HepG2 (cell line): ENCODE measurements at regions not wholly inside any gene's neighbourhood (a gene's known extent, or its start where the extent isn't known, plus 50 kb on each side); places are given as distances from the start of the nearest gene placed in this dataset.

Source experiments
- ATAC-seq: fragments of 200-7000 bp; cut with Tn5 transposase; 3 replicates; pipeline ENCODE4 v1.9.1; 2020; ENCODE audit warnings: mild to moderate bottlenecking, moderate library complexity
- BruUV-seq: library from RNA; stranded (reverse); fragments of 400-500 nt; replicated peaks from 2 replicates; lab custom pipeline; 2021; lab: Mats Ljungman, UMichigan
- CTCF ChIA-PET: fragments of 300-600 bp; formaldehyde crosslinking; extraction: SDS; loops from one replicate; lab custom pipeline; 2021; ENCODE audit warnings: low total read pairs, inconsistent platforms, low intra/inter-chr PET ratio; lab: Yijun Ruan, JAX
- POLR2A ChIA-PET: fragments of 350-600 bp; sonication (Branson Sonifier 250); formaldehyde crosslinking; loops from one replicate; lab custom pipeline; 2020; ENCODE audit warnings: antibody characterized with exemption, inconsistent platforms; lab: Yijun Ruan, JAX
- DNase-seq: peaks from one replicate; pipeline ENCODE4 v3.0.0-alpha.2; 2015; ENCODE audit warnings: low spot score
- FAIRE-seq: peaks from 3 replicates; lab custom pipeline; 2011; peaks lifted over from hg19 to GRCh38; lab: Jason Lieb, UNC
- H2AFZ ChIP-seq: one replicate; pipeline ENCODE4 v1.6.1; 2011; ENCODE audit warnings: low read length, inconsistent platforms
- H3K27ac ChIP-seq: fragments of 300-600 bp; 3 replicates; pipeline ENCODE4 v1.8.0; 2011; ENCODE audit warnings: mixed run types, mild to moderate bottlenecking, mixed read lengths, low read length, inconsistent platforms; ENCODE audit not compliant: insufficient read depth; ENCODE audit errors: extremely low read length
- H3K27me3 ChIP-seq, 2 experiments: fragments of 200-600 bp in 1 of 2; 2 replicates in 1 of 2; 3 replicates in 1 of 2; pipeline versions ENCODE4 v1.6.0 to v1.8.0; 2011; ENCODE audit warnings: low read length in 2 of 2, mild to moderate bottlenecking in 2 of 2, moderate library complexity in 2 of 2, inconsistent platforms in 1 of 2; ENCODE audit not compliant: insufficient read depth in 2 of 2, control insufficient read depth in 1 of 2
- H3K36me3 ChIP-seq, 2 experiments: fragments of 200-600 bp in 1 of 2; replicated peaks in 1 of 2; 2 replicates in 1 of 2; 3 replicates in 1 of 2; pipeline versions ENCODE4 v1.5.1 to v1.8.0; 2011; ENCODE audit warnings: low read length in 2 of 2, inconsistent platforms in 1 of 2; ENCODE audit not compliant: insufficient read depth in 2 of 2, control insufficient read depth in 1 of 2
- H3K4me1 ChIP-seq: 2 replicates; pipeline ENCODE4 v1.5.1; 2012; ENCODE audit warnings: low read length, inconsistent platforms; ENCODE audit not compliant: insufficient read depth
- H3K4me2 ChIP-seq: 2 replicates; pipeline ENCODE4 v1.6.0; 2011; ENCODE audit warnings: low read depth, low read length, inconsistent platforms
- H3K4me3 ChIP-seq, 3 experiments: fragments of 200-600 bp in 1 of 3; sonication (generic), shearing (Covaris generic) in 1 of 3; replicated peaks in 1 of 3; 2 replicates each; pipeline ENCODE4 v1.5.1; 2011 to 2016; ENCODE audit warnings: low read length in 3 of 3, inconsistent platforms in 2 of 3, low read depth in 2 of 3, mild to moderate bottlenecking in 2 of 3, control low read depth in 1 of 3, mixed read lengths in 1 of 3; ENCODE audit not compliant: insufficient read depth in 1 of 3
- H3K79me2 ChIP-seq: one replicate; pipeline ENCODE4 v1.6.1; 2011; ENCODE audit warnings: low read length, inconsistent platforms; ENCODE audit not compliant: insufficient read depth
- H3K9ac ChIP-seq: 2 replicates; pipeline ENCODE4 v1.6.0; 2011; ENCODE audit warnings: mild to moderate bottlenecking, low read depth, low read length, inconsistent platforms; ENCODE audit not compliant: insufficient read depth
- H3K9me3 ChIP-seq: 2 replicates; pipeline ENCODE4 v1.5.1; 2012; ENCODE audit warnings: mild to moderate bottlenecking, low read length
- H4K20me1 ChIP-seq: 2 replicates; pipeline ENCODE4 v1.6.0; 2011; ENCODE audit warnings: inconsistent platforms, mild to moderate bottlenecking, low read length, moderate library complexity; ENCODE audit not compliant: insufficient read depth
- BHLHE40 ChIP-seq: IDR thresholded peaks from 2 replicates; pipeline ENCODE4 v1.6.1; 2011; ENCODE audit warnings: low read length, improper control_type of control experiment
- CREB1 ChIP-seq, 2 experiments: fragments of 450-650 bp in 1 of 2; IDR thresholded peaks; 2 replicates each; pipeline ENCODE4 v1.6.1; 2016 to 2017; ENCODE audit warnings: control low read depth in 1 of 2, mild to moderate bottlenecking in 1 of 2, missing compliant biosample characterization in 1 of 2, missing genetic modification characterization in 1 of 2
- ERF ChIP-seq: IDR thresholded peaks from 2 replicates; pipeline ENCODE4 v1.6.1; 2018; ENCODE audit warnings: missing biosample characterization, missing genetic modification reagents
- FOXA3 ChIP-seq: IDR thresholded peaks from 2 replicates; pipeline ENCODE4 v1.6.1; 2016; ENCODE audit warnings: missing genetic modification reagents, missing compliant biosample characterization
- HNF4A ChIP-seq: sonication (generic); formaldehyde crosslinking; IDR thresholded peaks from 2 replicates; pipeline ENCODE4 v1.4.0; 2020; ENCODE audit warnings: missing genetic modification reagents
- KAT8 ChIP-seq: IDR thresholded peaks from 2 replicates; pipeline ENCODE4 v1.6.1; 2016; ENCODE audit warnings: missing genetic modification reagents, missing compliant biosample characterization
- NCOA2 ChIP-seq: sonication (generic); formaldehyde crosslinking; IDR thresholded peaks from 2 replicates; pipeline ENCODE4 v1.8.0; 2022; ENCODE audit warnings: inconsistent platforms
- NR2F6 ChIP-seq, 2 experiments: IDR thresholded peaks; 2 replicates each; pipeline ENCODE4 v1.6.1; 2016; ENCODE audit warnings: antibody characterized with exemption in 1 of 2, mild to moderate bottlenecking in 1 of 2
- ONECUT2 ChIP-seq: sonication (generic); formaldehyde crosslinking; IDR thresholded peaks from 2 replicates; pipeline ENCODE4 v1.4.0; 2020; ENCODE audit warnings: missing genetic modification reagents
- SOX13 ChIP-seq, 3 experiments: fragments of 450-650 bp in 1 of 3; sonication (generic) in 1 of 3; formaldehyde crosslinking in 1 of 3; IDR thresholded peaks in 2 of 3; conservative IDR thresholded peaks in 1 of 3; 2 replicates each; pipeline versions ENCODE4 v1.5.0 to v1.6.1; 2016 to 2020; ENCODE audit warnings: antibody characterized with exemption in 1 of 3, mild to moderate bottlenecking in 1 of 3, missing compliant biosample characterization in 1 of 3, missing genetic modification reagents in 1 of 3, moderate library complexity in 1 of 3
- SYNCRIP ChIP-seq: fragments of 200-400 bp; formaldehyde crosslinking; IDR thresholded peaks from 2 replicates; pipeline ENCODE4 v1.6.1; 2018; ENCODE audit warnings: mild to moderate bottlenecking, low read depth, low read length; ENCODE audit not compliant: insufficient read depth
- ZBTB7B ChIP-seq: sonication (generic); formaldehyde crosslinking; IDR thresholded peaks from 2 replicates; pipeline ENCODE4 v1.4.0; 2020; ENCODE audit warnings: missing genetic modification reagents
- ZHX1 ChIP-seq: sonication (generic); formaldehyde crosslinking; IDR thresholded peaks from 2 replicates; pipeline ENCODE4 v1.8.1; 2022; ENCODE audit warnings: low read depth, mild to moderate bottlenecking, missing genetic modification reagents
- WGBS: methylation state at CpG from one replicate; pipeline ENCODE4 v1.1.6; 2017; ENCODE audit warnings: low lambda C conversion rate; 5-methylcytosine and 5-hydroxymethylcytosine counted together
- in situ Hi-C: cut with HindIII; loops from 2 replicates; pipeline ENCODE4 v1.10.0; 2017; ENCODE audit warnings: low pct_unique_long_range_greater_than_20kb; ENCODE audit not compliant: extremely low pct_ligation_motif_present
- intact Hi-C: fragments of 100-400 bp; cut with micrococcal nuclease; formaldehyde crosslinking; loops from one replicate; pipeline ENCODE4 v1.10.0; 2022; ENCODE audit not compliant: unreplicated experiment

- TF ChIP-seq HNF4A (peak; percentile 53), ZBTB7B (no peak), ERF (no peak), ONECUT2 (no peak), NCOA2 (CRISPR knock-in tag) (peak; percentile 40; the same call in 1 of the 2 replicates), NR2F6 (IDR thresholded peaks at IDR 0.05) (peak; percentile 57), NR2F6 (CRISPR knock-in tag; IDR thresholded peaks at IDR 0.05) (peak; percentile 34; the same call in 1 of the 2 replicates), FOXA3 (CRISPR knock-in tag) (peak; percentile 49; the same call in 1 of the 2 replicates), SOX13 (IDR thresholded peaks at IDR 0.05) (no peak), SOX13 (CRISPR knock-in tag; conservative IDR thresholded peaks at IDR 0.05 in 1 of 2, IDR thresholded peaks at IDR 0.05 in 1 of 2) (peak in 1 of 2 experiments; percentile 71; a peak in 2 of 4 replicates), CREB1 (IDR thresholded peaks at IDR 0.05) (no peak), CREB1 (CRISPR knock-in tag; IDR thresholded peaks at IDR 0.05) (0 out of 2 replicates have a peak, but pooled peaks have one; percentile 24)
- TF ChIP-seq, all 625 proteins: peak for 24
Observed at GRCh38 chrX:20499763-20500162, 233.1 kb upstream of the RPS6KA3 start (continued).

- Histone ChIP-seq H3K9ac (no peak overlapping the region), H3K27ac (peak overlapping the region; percentile 76), H4K20me1 (no peaks in the 10 kb centered on the region), H3K36me3 (no peaks in the 10 kb centered on the region), H3K9me3 (no peaks in the 10 kb centered on the region), H3K4me1 (peaks cover 36% of the 10 kb centered on the region), H3K79me2 (no peaks in the 10 kb centered on the region), H3K4me3 (no peak overlapping the region), H3K4me2 (no peak overlapping the region), H3K27me3 (no peaks in the 10 kb centered on the region), H2AFZ (no peak overlapping the region)
- in situ Hi-C loops, result no loop called here
- BruUV-seq, result no TSS peak
- TF ChIP-seq SYNCRIP (no peak), BHLHE40 (no peak), KAT8 (CRISPR knock-in tag) (no peak), ZHX1 (no peak)
- POLR2A ChIA-PET, result interaction anchor here (1.0 to 1.9 kb wide), 6 partner anchors 17 to 28 kb away, joined by 3 to 8 read pairs (median 5); no protein-coding TSS in a partner anchor
- intact Hi-C loops, result no loop called here
- CTCF ChIA-PET, result no interaction called here
- ATAC-seq, result no peak
- FAIRE-seq, result no peak
- DNase-seq, result no peak
- WGBS, result 90% methylated on average over 7 of the region's 7 CpGs
Observed at GRCh38 chrX:20498851-20499635, 232.3 kb upstream of the RPS6KA3 start.
